22Rv1 (cell line): ENCODE measurements at regions not wholly inside any gene's neighbourhood (a gene's known extent, or its start where the extent isn't known, plus 50 kb on each side); places are given as distances from the start of the nearest gene placed in this dataset.

Experiments used
- H3K27ac ChIP-seq: fragments of 450-650 bp; 2 replicates; pipeline ENCODE4 v1.5.1; 2017
- ZFX ChIP-seq: fragments of 450-650 bp; IDR thresholded peaks from 2 replicates; pipeline ENCODE4 v1.6.1; 2017; ENCODE audit warnings: antibody characterized with exemption, borderline replicate concordance
- TF ChIP-seq, protein P1 (sequence below): fragments of 450-650 bp; IDR thresholded peaks from 2 replicates; pipeline ENCODE4 v1.5.1; 2017; ENCODE audit warnings: mild to moderate bottlenecking

DNA sequence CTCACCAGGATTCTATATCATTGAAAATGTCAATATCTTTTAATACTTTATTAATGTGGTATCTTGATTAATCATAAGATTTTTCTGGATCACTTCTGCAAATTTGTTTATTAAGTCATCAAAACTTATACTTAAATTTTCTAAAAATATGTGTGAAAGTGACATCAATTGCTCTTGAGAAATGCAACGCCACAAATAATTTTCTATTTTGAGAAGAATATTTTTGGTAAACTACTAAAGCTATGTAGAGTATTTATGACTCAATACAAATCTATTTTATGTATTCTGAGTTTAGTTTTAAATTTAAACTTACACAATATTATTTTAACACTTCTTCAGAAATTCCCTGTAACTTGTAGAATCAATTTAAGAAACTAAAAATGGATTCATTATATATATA is 263.3 kb downstream of the RASSF9 start:
- H3K27ac ChIP-seq = no peak overlapping the region
- TF ChIP-seq, protein P1, sequence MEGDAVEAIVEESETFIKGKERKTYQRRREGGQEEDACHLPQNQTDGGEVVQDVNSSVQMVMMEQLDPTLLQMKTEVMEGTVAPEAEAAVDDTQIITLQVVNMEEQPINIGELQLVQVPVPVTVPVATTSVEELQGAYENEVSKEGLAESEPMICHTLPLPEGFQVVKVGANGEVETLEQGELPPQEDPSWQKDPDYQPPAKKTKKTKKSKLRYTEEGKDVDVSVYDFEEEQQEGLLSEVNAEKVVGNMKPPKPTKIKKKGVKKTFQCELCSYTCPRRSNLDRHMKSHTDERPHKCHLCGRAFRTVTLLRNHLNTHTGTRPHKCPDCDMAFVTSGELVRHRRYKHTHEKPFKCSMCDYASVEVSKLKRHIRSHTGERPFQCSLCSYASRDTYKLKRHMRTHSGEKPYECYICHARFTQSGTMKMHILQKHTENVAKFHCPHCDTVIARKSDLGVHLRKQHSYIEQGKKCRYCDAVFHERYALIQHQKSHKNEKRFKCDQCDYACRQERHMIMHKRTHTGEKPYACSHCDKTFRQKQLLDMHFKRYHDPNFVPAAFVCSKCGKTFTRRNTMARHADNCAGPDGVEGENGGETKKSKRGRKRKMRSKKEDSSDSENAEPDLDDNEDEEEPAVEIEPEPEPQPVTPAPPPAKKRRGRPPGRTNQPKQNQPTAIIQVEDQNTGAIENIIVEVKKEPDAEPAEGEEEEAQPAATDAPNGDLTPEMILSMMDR = no peak

- TF ChIP-seq, protein P1 = no peak
- H3K27ac ChIP-seq = no peak overlapping the region
Measured at GRCh38 chr12:85573635-85574214, 262.5 kb downstream of the RASSF9 start.

DNA sequence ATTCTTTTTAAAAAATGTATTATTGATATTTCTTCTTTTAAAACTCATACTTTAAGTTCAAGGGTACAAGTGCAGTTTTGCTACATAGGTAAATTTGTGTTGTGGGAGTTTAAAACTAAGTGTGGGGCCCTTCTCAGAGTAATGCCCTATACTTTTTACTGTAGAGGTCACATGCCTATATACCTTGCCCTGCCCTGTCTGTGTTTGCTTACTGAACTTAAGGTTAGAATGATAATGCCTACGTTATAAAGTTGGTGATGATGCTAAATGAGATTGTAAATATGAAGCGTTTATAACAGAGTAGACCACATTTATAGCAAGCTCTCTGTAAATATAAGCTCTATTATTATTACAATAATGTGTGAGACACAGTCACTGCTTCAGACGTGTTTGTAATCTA is 261.9 kb downstream of the RASSF9 start:
- TF ChIP-seq, protein P1 = no peak
- no peak for TF ChIP-seq ZFX
- H3K27ac ChIP-seq = no peak overlapping the region

DNA sequence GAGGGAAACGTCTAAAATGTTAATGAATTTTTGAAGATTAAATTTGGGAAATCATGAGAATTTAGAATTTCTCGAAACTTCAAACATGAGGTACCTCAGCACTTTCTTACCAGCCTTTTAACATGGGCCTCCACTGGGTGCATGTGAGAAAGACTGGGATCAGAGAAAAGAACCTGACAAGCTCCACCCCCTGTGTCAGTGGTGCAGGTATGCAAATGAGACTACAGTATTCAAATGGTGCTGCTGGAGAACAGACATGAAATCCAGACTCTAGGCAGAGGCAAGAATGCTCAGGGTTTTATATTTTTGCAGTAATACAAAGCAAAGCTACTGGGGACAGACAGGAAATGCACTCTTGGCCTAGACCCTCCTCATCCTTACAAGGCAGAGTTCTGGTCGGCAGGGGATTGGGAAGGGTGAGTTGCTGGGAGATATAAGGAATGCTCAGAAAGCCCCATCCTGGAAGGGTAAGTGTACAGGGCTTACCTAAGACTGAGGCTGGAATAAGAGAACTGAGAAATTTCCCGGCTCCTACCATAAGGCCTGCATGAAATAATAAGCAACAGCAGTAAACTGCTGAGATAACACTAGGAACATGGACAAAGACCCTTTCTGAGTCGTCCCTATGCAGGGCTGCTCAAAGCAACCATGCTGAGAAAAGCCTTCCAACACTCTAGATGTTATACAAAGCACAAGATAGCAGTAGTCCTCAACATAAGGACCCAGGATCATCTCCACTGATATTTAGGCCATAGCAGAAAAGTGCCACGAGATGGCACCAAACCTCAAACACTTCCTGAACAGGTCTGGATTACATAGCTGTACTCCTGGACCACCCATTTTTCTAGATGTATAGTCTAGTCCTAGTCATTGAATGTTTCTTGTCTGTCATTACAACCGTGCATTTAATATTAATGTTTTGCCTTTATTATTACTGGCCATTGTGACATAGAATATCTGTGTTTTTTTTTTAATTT is 260.8 kb downstream of the RASSF9 start:
- TF ChIP-seq, protein P1 = peak; percentile 87
- TF ChIP-seq ZFX = no peak
- H3K27ac ChIP-seq = no peak overlapping the region

DNA sequence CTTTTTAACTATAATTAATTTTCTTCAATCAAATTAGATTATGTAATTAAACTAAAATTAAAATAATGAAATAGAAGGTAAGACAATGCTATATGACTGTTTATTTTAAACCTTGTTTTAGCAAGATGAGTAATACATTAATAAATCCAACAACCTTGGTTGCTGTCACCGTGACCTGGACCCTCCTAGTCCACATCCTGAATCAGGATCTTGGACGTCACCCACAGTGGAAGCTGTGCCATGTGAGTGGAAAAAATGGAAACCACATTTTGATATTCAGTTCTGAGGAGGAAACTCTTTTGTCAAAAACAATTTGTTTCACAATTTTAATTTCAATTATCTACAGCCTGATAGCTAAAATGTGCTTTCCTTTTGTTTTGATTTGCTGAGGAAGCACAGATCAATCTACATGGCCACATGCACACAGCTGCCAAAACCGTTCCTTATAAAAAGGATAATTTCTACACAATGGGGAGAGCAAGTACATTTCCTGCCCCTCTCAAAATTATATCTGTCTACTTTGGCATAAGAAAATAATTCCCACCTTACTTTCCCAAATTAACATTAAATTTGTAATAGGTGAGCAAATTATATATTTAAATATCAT is 255.5 kb downstream of the RASSF9 start:
- no peak for TF ChIP-seq ZFX
- TF ChIP-seq, protein P1 = no peak

DNA sequence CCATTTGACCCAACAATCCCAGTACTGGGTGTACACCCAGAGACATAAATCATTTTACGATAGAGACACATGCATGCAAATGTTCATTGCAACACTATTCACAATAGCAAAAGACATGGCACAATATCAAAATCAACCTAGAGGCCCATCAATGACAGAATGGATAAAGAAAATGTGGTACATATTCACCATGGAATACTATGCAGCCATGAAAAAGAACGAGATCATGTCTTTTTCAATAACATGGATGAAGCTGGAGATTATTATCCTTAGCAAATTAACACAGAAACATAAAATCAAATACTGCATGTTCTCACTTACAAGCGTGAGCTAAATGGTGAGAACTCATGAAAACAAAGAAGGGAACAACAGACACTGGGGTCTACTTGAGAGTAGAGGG is 249.1 kb downstream of the RASSF9 start:
- H3K27ac ChIP-seq = no peak overlapping the region
- TF ChIP-seq ZFX = no peak
- TF ChIP-seq, protein P1 = no peak

More for the DNA sequence above, 255.5 kb downstream of the RASSF9 start:
- no peak overlapping the region for H3K27ac ChIP-seq

DNA sequence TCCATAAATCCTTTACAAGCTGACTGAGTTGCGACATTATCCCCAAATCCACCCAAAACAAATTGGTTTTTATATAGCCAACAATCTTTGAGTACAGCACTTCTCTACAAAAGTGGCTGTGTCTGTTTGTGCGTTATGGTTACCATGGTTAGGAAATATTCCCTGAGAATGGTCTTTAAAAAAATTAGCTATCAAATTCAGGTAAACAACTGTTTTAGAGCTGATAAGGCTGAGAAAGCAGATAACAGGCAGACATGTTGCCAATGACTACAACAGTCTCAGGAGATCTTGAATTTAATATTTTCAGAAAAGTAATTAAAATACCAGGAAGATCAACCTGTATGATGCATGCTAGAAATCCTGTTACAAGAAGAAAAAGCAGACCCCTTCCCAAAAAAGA is 248.0 kb downstream of the RASSF9 start:
- TF ChIP-seq ZFX = no peak
- TF ChIP-seq, protein P1 = no peak
- no peak overlapping the region for H3K27ac ChIP-seq
